AG04450 (cell line): ENCODE measurements at regions not wholly inside any gene's neighbourhood (a gene's known extent, or its start where the extent isn't known, plus 50 kb on each side); places are given as distances from the start of the nearest gene placed in this dataset.

Experiments used
- CTCF ChIA-PET: fragments of 300-600, 350-600 bp; formaldehyde crosslinking; extraction: SDS; loops from one replicate; lab custom pipeline; 2022; ENCODE audit warnings: antibody characterized with exemption, inconsistent platforms; lab: Charles Lee
- POLR2A ChIA-PET: fragments of 350-600 bp; formaldehyde crosslinking; extraction: SDS; loops from one replicate; lab custom pipeline; 2021; ENCODE audit warnings: antibody characterized with exemption, inconsistent platforms; lab: Yijun Ruan, JAX
- DNase-seq: peaks from one replicate; pipeline ENCODE4 v3.0.0-alpha.2; 2011; ENCODE audit warnings: low read depth, low spot score
- H3K27ac ChIP-seq: one replicate; pipeline ENCODE4 v1.5.1; 2012; ENCODE audit warnings: low read depth, low read length, control low read depth
- H3K27me3 ChIP-seq: one replicate; pipeline ENCODE4 v1.6.0; 2012; ENCODE audit warnings: low read length; ENCODE audit not compliant: control insufficient read depth, insufficient read depth
- H3K4me3 ChIP-seq: 2 replicates; pipeline ENCODE4 v1.5.1; 2011; ENCODE audit warnings: mild to moderate bottlenecking, low read depth, low read length, control low read depth
- H3K9me3 ChIP-seq: 2 replicates; pipeline ENCODE4 v1.5.1; 2012; ENCODE audit warnings: low read length; ENCODE audit not compliant: control insufficient read depth, insufficient read depth
- TF ChIP-seq, protein P1 (sequence below): IDR thresholded peaks from 2 replicates; pipeline ENCODE4 v1.5.1; 2011; ENCODE audit warnings: low read depth, low read length, control low read depth, inconsistent platforms

DNA sequence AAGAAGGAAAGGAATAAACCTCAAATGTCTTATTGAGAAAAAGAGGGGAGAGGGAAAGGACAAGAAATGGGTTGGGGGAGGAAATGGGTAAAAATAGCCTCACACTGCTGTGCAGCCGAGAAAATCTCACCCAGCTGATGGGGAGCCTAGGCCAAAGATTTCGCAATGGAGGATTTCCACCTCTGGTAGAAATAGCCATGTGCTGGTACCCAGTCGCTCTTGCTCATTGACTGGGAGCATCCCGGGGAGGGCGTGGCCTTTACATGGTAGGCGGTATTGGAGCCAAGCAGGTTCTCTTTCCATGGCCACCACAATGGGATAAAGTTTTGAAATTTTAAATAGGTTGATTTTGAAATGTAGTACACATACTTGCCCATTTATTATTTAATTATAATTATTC lies 255.1 kb upstream of the LDB2 start:
- no peak overlapping the region for H3K27ac ChIP-seq
- DNase-seq: no peak
- H3K27me3 ChIP-seq: no peaks in the 10 kb centered on the region
- ChIA-PET CTCF (no interaction called here), POLR2A (no interaction called here)
- no peak overlapping the region for H3K4me3 ChIP-seq
- TF ChIP-seq, protein P1, sequence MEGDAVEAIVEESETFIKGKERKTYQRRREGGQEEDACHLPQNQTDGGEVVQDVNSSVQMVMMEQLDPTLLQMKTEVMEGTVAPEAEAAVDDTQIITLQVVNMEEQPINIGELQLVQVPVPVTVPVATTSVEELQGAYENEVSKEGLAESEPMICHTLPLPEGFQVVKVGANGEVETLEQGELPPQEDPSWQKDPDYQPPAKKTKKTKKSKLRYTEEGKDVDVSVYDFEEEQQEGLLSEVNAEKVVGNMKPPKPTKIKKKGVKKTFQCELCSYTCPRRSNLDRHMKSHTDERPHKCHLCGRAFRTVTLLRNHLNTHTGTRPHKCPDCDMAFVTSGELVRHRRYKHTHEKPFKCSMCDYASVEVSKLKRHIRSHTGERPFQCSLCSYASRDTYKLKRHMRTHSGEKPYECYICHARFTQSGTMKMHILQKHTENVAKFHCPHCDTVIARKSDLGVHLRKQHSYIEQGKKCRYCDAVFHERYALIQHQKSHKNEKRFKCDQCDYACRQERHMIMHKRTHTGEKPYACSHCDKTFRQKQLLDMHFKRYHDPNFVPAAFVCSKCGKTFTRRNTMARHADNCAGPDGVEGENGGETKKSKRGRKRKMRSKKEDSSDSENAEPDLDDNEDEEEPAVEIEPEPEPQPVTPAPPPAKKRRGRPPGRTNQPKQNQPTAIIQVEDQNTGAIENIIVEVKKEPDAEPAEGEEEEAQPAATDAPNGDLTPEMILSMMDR: no peak
- no peaks in the 10 kb centered on the region; the same call in 1 of the 2 replicates for H3K9me3 ChIP-seq

DNA sequence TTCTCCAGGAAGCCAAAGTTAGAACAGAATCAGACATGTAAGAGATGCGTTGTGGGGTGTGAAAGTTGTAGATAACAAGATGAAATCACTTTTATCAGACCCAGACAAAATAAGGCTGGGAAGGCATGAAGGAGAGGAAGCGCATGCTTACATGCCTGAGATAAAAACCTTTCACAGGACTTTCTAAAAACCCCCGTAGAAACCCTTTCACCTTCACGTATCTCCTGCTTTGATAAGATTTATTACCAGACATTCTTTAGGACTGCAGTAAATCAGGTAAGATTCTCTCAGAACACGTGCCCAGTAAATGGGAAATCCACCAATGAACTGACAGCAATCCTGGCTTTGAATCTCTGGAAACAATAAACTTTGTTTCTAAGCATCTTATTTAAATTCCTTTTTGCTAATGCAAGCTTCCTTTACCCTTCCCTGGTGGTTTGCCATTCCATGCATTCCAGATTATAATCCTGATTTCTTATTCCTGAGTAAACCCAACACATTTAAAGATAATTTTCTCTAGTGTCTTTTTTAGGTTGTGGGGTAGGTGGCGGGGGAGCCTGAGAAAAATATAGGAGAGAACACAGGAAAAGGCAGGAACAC lies 254.6 kb upstream of the LDB2 start:
- CTCF ChIA-PET: no interaction called here
- Histone ChIP-seq H3K27ac (no peak overlapping the region), H3K4me3 (no peak overlapping the region), H3K9me3 (no peaks in the 10 kb centered on the region; the same call in 1 of the 2 replicates), H3K27me3 (no peaks in the 10 kb centered on the region)
- TF ChIP-seq, protein P1: no peak
- DNase-seq: no peak
- POLR2A ChIA-PET: no interaction called here

DNA sequence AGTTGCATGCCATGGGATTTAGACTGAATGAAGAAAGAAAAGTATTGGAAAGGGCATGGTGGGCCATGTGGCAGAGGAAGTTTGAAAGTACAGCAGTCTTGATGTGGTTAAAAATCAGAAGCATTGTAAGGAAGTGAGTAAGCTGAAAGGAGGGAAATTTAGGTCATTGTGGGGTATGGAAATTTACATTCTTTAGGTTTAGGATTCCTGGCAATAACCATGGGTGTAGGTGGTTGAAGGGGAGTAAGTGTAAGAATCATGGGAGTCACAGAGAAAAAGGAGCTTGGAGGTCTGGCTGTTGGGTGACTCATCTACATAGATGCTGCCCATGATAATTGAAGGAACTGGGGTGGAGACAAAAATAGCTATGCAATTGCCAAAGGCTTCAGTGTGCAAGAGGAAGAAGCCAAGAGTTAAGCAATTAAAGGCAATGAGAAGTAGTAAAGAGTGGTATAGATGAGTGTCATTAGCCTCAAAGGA lies 243.8 kb upstream of the LDB2 start:
- Histone ChIP-seq H3K9me3 (peaks cover 6% of the 10 kb centered on the region), H3K27me3 (no peaks in the 10 kb centered on the region), H3K27ac (peak overlapping the region; percentile 71), H3K4me3 (no peak overlapping the region)
- CTCF ChIA-PET: no interaction called here
- peak; percentile 92 for DNase-seq
- POLR2A ChIA-PET: interaction anchor here (0.6 to 1.1 kb wide), 4 partner anchors 47 to 607 kb away, joined by 3 to 6 read pairs (median 3); no protein-coding TSS in a partner anchor
- TF ChIP-seq, protein P1: no peak

DNA sequence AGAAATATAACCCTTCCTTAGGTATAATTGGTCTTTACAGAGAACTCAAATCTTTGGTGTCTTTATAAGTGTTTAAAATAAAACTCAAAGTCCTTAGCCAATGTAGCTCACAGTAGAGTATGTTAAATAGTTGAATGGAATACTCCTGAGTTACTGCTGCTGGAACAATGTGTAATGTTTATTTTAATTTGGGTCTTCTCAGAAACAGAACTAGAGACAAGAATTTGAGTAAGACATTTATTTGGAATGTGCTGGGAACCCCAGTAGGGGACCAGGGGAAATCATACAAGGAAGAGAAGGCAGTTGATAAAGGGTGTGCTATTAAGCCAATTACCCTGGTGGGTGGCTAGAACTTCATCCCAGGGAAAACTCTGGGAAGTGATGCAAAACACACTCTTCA lies 240.4 kb upstream of the LDB2 start:
- CTCF ChIA-PET: no interaction called here
- TF ChIP-seq, protein P1: no peak
- no peak for DNase-seq
- Histone ChIP-seq H3K4me3 (no peak overlapping the region), H3K27me3 (no peaks in the 10 kb centered on the region), H3K9me3 (peaks cover 6% of the 10 kb centered on the region), H3K27ac (no peak overlapping the region)
- POLR2A ChIA-PET: no interaction called here

DNA sequence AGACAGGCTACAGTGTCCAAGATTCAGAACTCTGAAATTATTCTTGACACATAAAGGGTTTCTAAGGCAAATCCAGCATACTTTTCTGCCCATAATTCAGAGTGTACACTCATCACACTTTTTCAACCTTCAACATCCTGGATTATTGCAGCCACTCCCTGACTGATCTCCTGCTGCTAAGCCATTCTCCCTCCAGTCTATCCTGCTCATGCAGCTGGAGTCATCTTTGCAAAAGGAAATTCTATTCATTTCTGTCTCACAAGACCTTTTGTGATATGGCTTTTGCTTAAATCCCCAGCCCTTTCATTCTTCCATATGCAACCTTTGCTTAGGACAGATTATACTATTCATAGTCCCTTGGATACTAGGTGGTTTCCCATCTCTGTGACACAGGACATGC lies 236.1 kb upstream of the LDB2 start:
- Histone ChIP-seq H3K27me3 (no peaks in the 10 kb centered on the region), H3K27ac (no peak overlapping the region), H3K9me3 (peaks cover 6% of the 10 kb centered on the region), H3K4me3 (no peak overlapping the region)
- POLR2A ChIA-PET: no interaction called here
- no peak for DNase-seq
- TF ChIP-seq, protein P1: no peak
- CTCF ChIA-PET: no interaction called here
